ENCODE measurements at regions not wholly inside any gene's neighbourhood (a gene's known extent, or its start where the extent isn't known, plus 50 kb on each side); places are given as distances from the start of the nearest gene placed in this dataset.

- no peak for DNase-seq
- ATAC-seq, result no peak
- Mint-ChIP-seq H3K27ac (no peak overlapping the region), H3K36me3 (ENCODE audit: low read depth) (no peaks in the 10 kb centered on the region), H3K4me1 (ENCODE audit: low read depth) (no peaks in the 10 kb centered on the region), H3K4me3 (no peak overlapping the region), H3K9me3 (peaks cover 2% of the 10 kb centered on the region), H3K27me3 (no peaks in the 10 kb centered on the region)
- POLR2A ChIA-PET, result no interaction called here
- intact Hi-C loops (cut with micrococcal nuclease), result no loop called here
- no peak for TF ChIP-seq CTCF (IDR thresholded peaks at IDR 0.05)
- CTCF ChIA-PET, result no interaction called here
These were observed 1206.0 kb upstream of the TMPRSS15 start for GRCh38 chr21:19609611-19610010.

GRCh38 chr21:19621837-19622496, 1218.4 kb upstream of the TMPRSS15 start:
- POLR2A ChIA-PET, result no interaction called here
- CTCF ChIA-PET, result no interaction called here
- no peak for DNase-seq
- Mint-ChIP-seq H3K4me1 (ENCODE audit: low read depth) (no peaks in the 10 kb centered on the region), H3K4me3 (no peak overlapping the region), H3K9me3 (peaks cover 3% of the 10 kb centered on the region), H3K36me3 (ENCODE audit: low read depth) (no peaks in the 10 kb centered on the region), H3K27me3 (no peaks in the 10 kb centered on the region), H3K27ac (no peak overlapping the region)
- intact Hi-C loops (cut with micrococcal nuclease), result no loop called here
- no peak for ATAC-seq
- no peak for TF ChIP-seq CTCF (IDR thresholded peaks at IDR 0.05)

- no peaks in the 10 kb centered on the region for H3K36me3 Mint-ChIP-seq (ENCODE audit: low read depth)
- H3K27me3 Mint-ChIP-seq, result no peaks in the 10 kb centered on the region
- no peak for TF ChIP-seq CTCF (IDR thresholded peaks at IDR 0.05)
- H3K27ac Mint-ChIP-seq, result no peak overlapping the region
- no peak for DNase-seq
- CTCF ChIA-PET, result no interaction called here
- no peak for ATAC-seq
- no peaks in the 10 kb centered on the region for H3K4me1 Mint-ChIP-seq (ENCODE audit: low read depth)
- intact Hi-C loops (cut with micrococcal nuclease), result no loop called here
- POLR2A ChIA-PET, result no interaction called here
- no peak overlapping the region for H3K4me3 Mint-ChIP-seq
- H3K9me3 Mint-ChIP-seq, result peaks cover 7% of the 10 kb centered on the region
These were observed 1237.4 kb upstream of the TMPRSS15 start for GRCh38 chr21:19640964-19641363.

GRCh38 chr21:19648391-19648790, 1244.8 kb upstream of the TMPRSS15 start:
- H3K27ac Mint-ChIP-seq, result no peak overlapping the region
- H3K9me3 Mint-ChIP-seq, result peaks cover 5% of the 10 kb centered on the region
- ChIA-PET CTCF (no interaction called here), POLR2A (no interaction called here)
- TF ChIP-seq CTCF (IDR thresholded peaks at IDR 0.05), result no peak
- no peaks in the 10 kb centered on the region for H3K27me3 Mint-ChIP-seq
- no peaks in the 10 kb centered on the region for H3K36me3 Mint-ChIP-seq (ENCODE audit: low read depth)
- intact Hi-C loops (cut with micrococcal nuclease), result no loop called here
- no peaks in the 10 kb centered on the region for H3K4me1 Mint-ChIP-seq (ENCODE audit: low read depth)
- H3K4me3 Mint-ChIP-seq, result no peak overlapping the region
- DNase-seq, result no peak
- no peak for ATAC-seq

- Mint-ChIP-seq H3K27ac (no peak overlapping the region), H3K4me3 (no peak overlapping the region), H3K9me3 (peaks cover 22% of the 10 kb centered on the region), H3K4me1 (ENCODE audit: low read depth) (no peaks in the 10 kb centered on the region), H3K36me3 (ENCODE audit: low read depth) (no peaks in the 10 kb centered on the region), H3K27me3 (no peaks in the 10 kb centered on the region)
- ChIA-PET CTCF (no interaction called here), POLR2A (no interaction called here)
- no peak for ATAC-seq
- no peak for TF ChIP-seq CTCF (IDR thresholded peaks at IDR 0.05)
- intact Hi-C loops (cut with micrococcal nuclease), result no loop called here
- no peak for DNase-seq
These were observed 1279.9 kb upstream of the TMPRSS15 start for GRCh38 chr21:19683492-19683891.
